ENCODE measurements at regions not wholly inside any gene's neighbourhood (a gene's known extent, or its start where the extent isn't known, plus 50 kb on each side); places are given as distances from the start of the nearest gene placed in this dataset.
A peak's percentile ranks its signal among the peaks of the same experiment; 100 is the strongest.

DNA sequence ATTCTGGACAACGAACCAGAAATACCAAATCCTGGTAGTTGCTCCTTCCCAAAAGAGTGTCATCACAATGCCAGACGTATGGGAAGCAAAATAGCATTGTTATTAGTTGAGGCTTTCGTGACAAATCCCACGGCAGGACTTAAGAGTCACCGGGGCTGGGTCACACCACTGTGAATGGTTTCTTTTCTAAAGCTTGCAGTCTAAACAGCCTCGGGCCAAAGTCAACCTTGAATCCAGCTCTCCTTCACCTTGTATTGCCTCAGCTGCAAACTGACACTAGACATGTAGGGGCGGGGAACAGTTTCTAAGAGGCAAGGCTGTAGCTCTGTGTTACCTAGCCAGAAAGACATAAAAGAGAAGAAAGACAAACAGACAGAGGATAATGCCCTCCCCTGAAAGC is 734.8 kb downstream of the MED13L start:
- Mint-ChIP-seq H3K4me1 (ENCODE audit: insufficient read depth, unreplicated experiment) (peaks cover 16% of the 10 kb centered on the region), H3K4me3 (ENCODE audit: unreplicated experiment) (peak overlapping the region; percentile 26), H3K36me3 (ENCODE audit: insufficient read depth, unreplicated experiment) (peaks cover 4% of the 10 kb centered on the region), H3K9me3 (ENCODE audit: unreplicated experiment) (peaks cover 11% of the 10 kb centered on the region), H3K27me3 (ENCODE audit: insufficient read depth, unreplicated experiment) (no peaks in the 10 kb centered on the region), H3K27ac (ENCODE audit: low read depth, unreplicated experiment) (no peak overlapping the region)
- peak; percentile 42 for DNase-seq (ENCODE audit: unreplicated experiment)
- TF ChIP-seq CTCF (IDR thresholded peaks at IDR 0.05; ENCODE audit: unreplicated experiment): no peak
- CTCF ChIA-PET: no interaction called here
- BruUV-seq (replicated peaks): no TSS peak
- POLR2A ChIA-PET: no interaction called here
- intact Hi-C loops (cut with micrococcal nuclease): no loop called here

GRCh38 chr12:115541891-115542421 is 735.5 kb downstream of the MED13L start:
- Mint-ChIP-seq H3K4me1 (ENCODE audit: insufficient read depth, unreplicated experiment) (peaks cover 16% of the 10 kb centered on the region), H3K4me3 (ENCODE audit: unreplicated experiment) (peak overlapping the region; percentile 26), H3K27me3 (ENCODE audit: insufficient read depth, unreplicated experiment) (no peaks in the 10 kb centered on the region), H3K27ac (ENCODE audit: low read depth, unreplicated experiment) (no peak overlapping the region), H3K9me3 (ENCODE audit: unreplicated experiment) (peaks cover 15% of the 10 kb centered on the region), H3K36me3 (ENCODE audit: insufficient read depth, unreplicated experiment) (peaks cover 4% of the 10 kb centered on the region)
- no TSS peak for BruUV-seq (replicated peaks)
- ChIA-PET POLR2A (interaction anchor here (0.6 to 0.8 kb wide), 2 partner anchors 52 to 123 kb away, joined by 3 read pairs; no protein-coding TSS in a partner anchor), CTCF (no interaction called here)
- intact Hi-C loops (cut with micrococcal nuclease): no loop called here
- DNase-seq (ENCODE audit: unreplicated experiment): peak; percentile 43
- TF ChIP-seq CTCF (IDR thresholded peaks at IDR 0.05; ENCODE audit: unreplicated experiment): no peak

GRCh38 chr12:115528466-115528865 is 749.0 kb downstream of the MED13L start:
- TF ChIP-seq CTCF (IDR thresholded peaks at IDR 0.05; ENCODE audit: unreplicated experiment): no peak
- no peak overlapping the region for H3K4me3 Mint-ChIP-seq (ENCODE audit: unreplicated experiment)
- no peak for DNase-seq (ENCODE audit: unreplicated experiment)
- BruUV-seq (replicated peaks): no TSS peak
- no peak overlapping the region for H3K27ac Mint-ChIP-seq (ENCODE audit: low read depth, unreplicated experiment)
- intact Hi-C loops (cut with micrococcal nuclease): no loop called here
- no peaks in the 10 kb centered on the region for H3K4me1 Mint-ChIP-seq (ENCODE audit: insufficient read depth, unreplicated experiment)
- ChIA-PET POLR2A (no interaction called here), CTCF (interaction anchor here (1.2 kb wide), 1 partner anchor 145 kb away, joined by 3 read pairs; no protein-coding TSS in a partner anchor)
- H3K36me3 Mint-ChIP-seq (ENCODE audit: insufficient read depth, unreplicated experiment): no peaks in the 10 kb centered on the region
- no peaks in the 10 kb centered on the region for H3K27me3 Mint-ChIP-seq (ENCODE audit: insufficient read depth, unreplicated experiment)
- no peaks in the 10 kb centered on the region for H3K9me3 Mint-ChIP-seq (ENCODE audit: unreplicated experiment)

GRCh38 chr12:115521771-115522409 is 755.6 kb downstream of the MED13L start:
- H3K4me1 Mint-ChIP-seq (ENCODE audit: insufficient read depth, unreplicated experiment): no peaks in the 10 kb centered on the region
- ChIA-PET POLR2A (no interaction called here), CTCF (interaction anchor here (0.5 kb wide), 1 partner anchor 643 kb away, joined by 3 read pairs; no protein-coding TSS in a partner anchor)
- no peak overlapping the region for H3K4me3 Mint-ChIP-seq (ENCODE audit: unreplicated experiment)
- no peaks in the 10 kb centered on the region for H3K27me3 Mint-ChIP-seq (ENCODE audit: insufficient read depth, unreplicated experiment)
- no peak for DNase-seq (ENCODE audit: unreplicated experiment)
- no peak overlapping the region for H3K27ac Mint-ChIP-seq (ENCODE audit: low read depth, unreplicated experiment)
- BruUV-seq (replicated peaks): no TSS peak
- TF ChIP-seq CTCF (IDR thresholded peaks at IDR 0.05; ENCODE audit: unreplicated experiment): no peak
- intact Hi-C loops (cut with micrococcal nuclease): no loop called here
- H3K36me3 Mint-ChIP-seq (ENCODE audit: insufficient read depth, unreplicated experiment): no peaks in the 10 kb centered on the region
- H3K9me3 Mint-ChIP-seq (ENCODE audit: unreplicated experiment): peaks cover 12% of the 10 kb centered on the region
